Fibroblast of villous mesenchyme (primary cell): ENCODE measurements at regions not wholly inside any gene's neighbourhood (a gene's known extent, or its start where the extent isn't known, plus 50 kb on each side); places are given as distances from the start of the nearest gene placed in this dataset.

Experiments used
- DNase-seq: peaks from one replicate; pipeline ENCODE4 v3.0.0-alpha.2; 2010; ENCODE audit warnings: low read depth
- H3K4me3 ChIP-seq: 2 replicates; pipeline ENCODE4 v1.5.1; 2011; ENCODE audit warnings: low read depth, mild to moderate bottlenecking, low read length
- TF ChIP-seq, protein P1 (sequence below): IDR thresholded peaks from 2 replicates; pipeline ENCODE4 v1.5.1; 2012; ENCODE audit warnings: low read depth, mild to moderate bottlenecking, low read length; ENCODE audit not compliant: insufficient read depth

- TF ChIP-seq, protein P1, sequence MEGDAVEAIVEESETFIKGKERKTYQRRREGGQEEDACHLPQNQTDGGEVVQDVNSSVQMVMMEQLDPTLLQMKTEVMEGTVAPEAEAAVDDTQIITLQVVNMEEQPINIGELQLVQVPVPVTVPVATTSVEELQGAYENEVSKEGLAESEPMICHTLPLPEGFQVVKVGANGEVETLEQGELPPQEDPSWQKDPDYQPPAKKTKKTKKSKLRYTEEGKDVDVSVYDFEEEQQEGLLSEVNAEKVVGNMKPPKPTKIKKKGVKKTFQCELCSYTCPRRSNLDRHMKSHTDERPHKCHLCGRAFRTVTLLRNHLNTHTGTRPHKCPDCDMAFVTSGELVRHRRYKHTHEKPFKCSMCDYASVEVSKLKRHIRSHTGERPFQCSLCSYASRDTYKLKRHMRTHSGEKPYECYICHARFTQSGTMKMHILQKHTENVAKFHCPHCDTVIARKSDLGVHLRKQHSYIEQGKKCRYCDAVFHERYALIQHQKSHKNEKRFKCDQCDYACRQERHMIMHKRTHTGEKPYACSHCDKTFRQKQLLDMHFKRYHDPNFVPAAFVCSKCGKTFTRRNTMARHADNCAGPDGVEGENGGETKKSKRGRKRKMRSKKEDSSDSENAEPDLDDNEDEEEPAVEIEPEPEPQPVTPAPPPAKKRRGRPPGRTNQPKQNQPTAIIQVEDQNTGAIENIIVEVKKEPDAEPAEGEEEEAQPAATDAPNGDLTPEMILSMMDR, result no peak
- no peak for DNase-seq
- no peak overlapping the region for H3K4me3 ChIP-seq
Measured at GRCh38 chr15:39165020-39165706, 415.7 kb upstream of the THBS1 start.

GRCh38 chr15:39167164-39168058, 413.5 kb upstream of the THBS1 start:
- H3K4me3 ChIP-seq, result no peak overlapping the region
- DNase-seq, result no peak
- TF ChIP-seq, protein P1, result no peak

DNA sequence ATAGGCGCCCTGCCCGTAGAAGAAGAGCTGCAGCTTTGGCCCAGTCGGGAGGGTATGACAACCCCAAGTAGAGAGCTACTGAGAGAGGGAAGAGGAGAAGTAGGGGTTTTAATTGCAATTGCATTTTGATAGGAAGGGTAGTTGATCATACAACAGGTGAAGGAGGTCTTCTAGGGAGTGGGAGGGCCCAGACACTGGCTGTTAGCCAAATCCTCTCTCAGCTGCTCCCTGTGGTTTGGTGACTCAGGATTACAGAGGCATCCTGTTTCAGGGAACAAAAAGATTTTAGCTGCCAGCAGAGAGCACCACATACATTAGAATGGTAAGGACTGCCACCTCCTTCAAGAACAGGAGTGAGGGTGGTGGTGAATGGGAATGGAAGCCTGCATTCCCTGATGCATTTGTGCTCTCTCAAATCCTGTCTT, 408.9 kb upstream of the THBS1 start:
- peak; percentile 96 for DNase-seq
- TF ChIP-seq, protein P1, result peak; percentile 62
- H3K4me3 ChIP-seq, result no peak overlapping the region

- H3K4me3 ChIP-seq, result peak overlapping the region; percentile 19
- peak; percentile 75 for DNase-seq
- TF ChIP-seq, protein P1, result no peak
Measured at GRCh38 chr15:39172380-39173281, 408.2 kb upstream of the THBS1 start.

- no peak for DNase-seq
- TF ChIP-seq, protein P1, result no peak
- no peak overlapping the region for H3K4me3 ChIP-seq
Measured at GRCh38 chr15:39173426-39173825, 407.5 kb upstream of the THBS1 start.

GRCh38 chr15:39174332-39174731, 406.5 kb upstream of the THBS1 start:
- no peak overlapping the region for H3K4me3 ChIP-seq
- TF ChIP-seq, protein P1, result no peak
- no peak for DNase-seq
